SK-N-MC (cell line): ENCODE measurements at regions not wholly inside any gene's neighbourhood (a gene's known extent, or its start where the extent isn't known, plus 50 kb on each side); places are given as distances from the start of the nearest gene placed in this dataset.

Experiments used
- EZH2 ChIP-seq: fragments of 200-600 bp; sonication (generic); IDR thresholded peaks from one replicate; pipeline ENCODE4 v1.6.1; 2017; ENCODE audit warnings: antibody characterized with exemption
- POLR2AphosphoS5 ChIP-seq: IDR thresholded peaks from 2 replicates; pipeline ENCODE4 v1.6.1; 2012; ENCODE audit warnings: mild to moderate bottlenecking, low read depth, low read length, borderline replicate concordance

- TF ChIP-seq POLR2AphosphoS5, result no peak
- TF ChIP-seq EZH2, result no peak
Measured at GRCh38 chr7:18400726-18401125, 94.8 kb upstream of the HDAC9 start.
